ENCODE measurements at regions not wholly inside any gene's neighbourhood (a gene's known extent, or its start where the extent isn't known, plus 50 kb on each side); places are given as distances from the start of the nearest gene placed in this dataset.

GRCh38 chr2:49241991-49242390 is 87.7 kb upstream of the FSHR start:
- TF ChIP-seq EP300 (IDR thresholded peaks at IDR 0.05), result no peak
- TF ChIP-seq CTCF (IDR thresholded peaks at IDR 0.05), result no peak
